Caki2 (cell line): ENCODE measurements at regions not wholly inside any gene's neighbourhood (a gene's known extent, or its start where the extent isn't known, plus 50 kb on each side); places are given as distances from the start of the nearest gene placed in this dataset.
"Not testable (repeated sequence)": the region's sequence is repeated elsewhere in the genome, so short reads cannot be mapped to it uniquely, and the experiment has no call there.

ENCODE experiments used
- DNase-seq: peaks from one replicate; pipeline ENCODE4 v3.0.0-alpha.2; 2015; ENCODE audit warnings: low read depth
- in situ Hi-C: cut with HindIII; loops from 2 replicates; pipeline ENCODE4 v1.10.0; 2016; ENCODE audit warnings: low sequenced_read_pairs, low pct_unique_long_range_greater_than_20kb, mixed read lengths

DNA sequence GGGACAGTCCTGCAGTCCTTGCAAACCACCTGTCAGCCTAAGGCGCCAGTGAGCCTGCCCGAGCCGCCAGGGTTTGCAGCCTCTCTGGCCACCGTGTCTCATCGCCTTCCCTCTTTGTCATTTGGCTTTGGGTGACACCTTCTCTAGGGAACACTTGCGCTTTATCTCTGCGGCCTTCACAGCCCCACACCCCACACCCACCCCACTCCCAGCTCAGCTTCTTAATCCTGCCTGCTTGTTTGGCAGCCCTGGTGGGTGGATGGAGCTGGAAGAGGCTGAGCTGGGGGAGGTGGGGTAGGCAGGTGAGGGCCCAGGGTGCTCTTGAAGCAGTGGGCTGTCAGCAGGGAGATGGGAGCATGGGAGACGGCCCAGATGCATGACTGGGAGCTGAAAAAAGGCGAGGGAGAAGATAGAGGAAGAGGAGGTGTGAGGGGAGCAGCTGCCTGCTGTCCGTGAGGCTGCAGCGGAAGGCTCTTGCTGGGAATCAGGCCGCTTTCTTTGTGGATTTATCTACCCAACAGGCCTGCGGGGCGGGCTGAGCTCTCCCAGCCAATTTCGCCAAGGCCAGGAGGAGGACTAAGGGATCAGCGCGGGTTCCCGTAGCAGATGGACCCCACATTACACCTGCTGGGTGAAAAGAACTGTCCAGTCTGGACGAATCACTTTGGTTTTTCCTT is 97.5 kb upstream of the STOX2 start:
- DNase-seq: no peak
- in situ Hi-C loops: no loop called here

DNA sequence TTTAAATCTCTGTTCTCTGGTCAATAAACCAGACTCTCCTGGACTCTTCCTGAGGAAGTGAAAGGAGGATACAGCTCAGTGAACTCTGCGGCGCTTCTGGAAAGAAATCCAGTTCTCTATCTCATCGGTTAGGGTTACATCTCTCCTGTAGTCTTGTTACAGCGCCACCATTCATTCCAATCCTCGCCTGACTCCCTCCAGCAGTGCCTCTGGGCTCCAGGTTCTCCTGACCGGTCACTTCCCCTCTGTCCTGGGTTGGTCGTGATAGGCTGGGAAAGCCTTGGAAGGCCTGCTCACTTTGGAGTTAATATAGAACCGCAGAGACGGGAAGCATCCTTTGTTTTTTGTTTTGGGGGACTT is 97.0 kb upstream of the STOX2 start:
- DNase-seq: no peak
- in situ Hi-C loops: no loop called here

DNA sequence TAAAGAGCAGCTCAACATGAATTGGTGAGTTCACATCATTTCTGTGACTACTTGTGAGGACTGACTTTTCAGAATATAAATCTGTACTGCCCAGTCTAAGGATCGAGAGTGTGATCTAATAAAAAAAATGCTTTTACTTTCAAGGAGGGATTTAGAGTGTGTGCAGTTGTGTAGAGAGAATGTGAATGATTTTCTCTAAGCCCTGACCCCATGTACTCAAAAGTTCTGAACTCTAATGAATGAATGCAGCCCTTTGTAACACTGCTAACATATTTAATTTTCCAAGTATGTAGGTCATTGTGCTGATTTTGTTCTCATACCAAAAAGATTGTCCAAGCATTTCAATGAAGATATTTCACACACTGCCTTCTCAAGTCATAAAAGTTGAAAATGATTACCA is 92.5 kb upstream of the STOX2 start:
- DNase-seq: no peak
- in situ Hi-C loops: no loop called here

DNA sequence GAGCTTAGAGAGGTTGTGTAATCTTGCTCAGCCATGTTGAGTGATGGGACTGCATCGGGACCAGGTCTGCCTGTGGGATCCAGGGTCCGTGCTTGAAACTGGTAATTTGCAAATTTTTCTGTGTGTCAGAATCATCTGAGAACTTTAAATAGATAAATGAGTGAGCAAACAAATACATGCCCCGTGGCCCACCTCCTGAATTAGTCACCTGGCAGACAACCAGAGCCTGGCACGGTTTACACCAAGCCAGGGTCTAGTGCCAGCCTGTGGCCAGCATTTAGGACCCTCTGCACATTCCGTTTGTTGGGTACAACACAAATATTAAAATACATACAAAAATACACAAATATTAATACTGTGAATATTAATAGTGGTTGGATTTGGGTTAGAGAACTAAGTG is 90.6 kb upstream of the STOX2 start:
- no peak for DNase-seq

DNA sequence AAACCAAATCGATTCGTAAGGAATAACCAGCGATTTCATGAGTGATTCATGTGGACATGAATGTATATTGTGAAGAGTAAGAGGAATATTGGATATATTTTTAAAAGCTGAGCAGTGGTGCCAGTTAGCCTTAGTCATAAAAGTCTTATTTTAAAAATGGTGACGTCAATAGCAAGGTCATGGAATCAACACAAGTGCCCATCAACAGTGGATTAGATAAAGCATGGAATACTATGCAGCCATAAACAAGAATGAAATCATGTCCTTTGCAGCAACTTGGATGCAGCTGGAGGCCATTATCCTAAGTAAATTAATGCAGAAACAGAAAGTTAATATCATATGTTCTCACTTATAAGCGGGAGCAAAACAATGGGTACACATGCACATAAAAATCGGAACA is 89.0 kb upstream of the STOX2 start:
- no peak for DNase-seq
- in situ Hi-C loops: no loop called here

More for the DNA sequence above, 90.6 kb upstream of the STOX2 start:
- in situ Hi-C loops: no loop called here

DNA sequence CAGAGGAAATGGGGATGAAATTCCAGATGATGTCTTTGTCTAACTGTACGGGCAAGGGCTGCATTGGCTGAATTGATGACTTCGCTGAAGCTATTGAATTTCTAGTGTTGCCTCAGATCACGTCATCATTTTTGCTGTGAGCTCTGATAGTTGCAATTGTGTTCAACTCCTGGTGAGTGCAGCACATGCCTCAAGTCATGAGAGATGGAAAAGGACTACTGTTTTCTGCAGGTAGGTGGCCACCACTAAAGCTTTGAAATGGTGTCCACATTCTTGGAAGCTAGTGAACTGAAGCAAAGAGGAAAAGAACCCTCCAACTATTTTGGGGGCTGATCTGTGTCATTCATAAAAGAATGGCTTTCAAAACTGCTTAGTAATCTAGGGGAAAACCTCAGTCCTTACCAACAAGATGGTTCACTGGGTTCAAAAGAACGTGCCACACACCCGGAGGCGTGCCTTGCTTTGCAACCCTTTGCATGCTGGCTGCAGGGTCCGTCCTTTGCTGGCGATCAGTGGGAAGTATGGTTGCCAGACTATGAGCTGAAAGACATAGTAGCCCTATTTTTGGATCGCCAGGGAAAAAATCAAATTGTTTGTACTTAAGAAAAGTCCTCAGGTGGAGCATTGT is 88.1 kb upstream of the STOX2 start:
- in situ Hi-C loops: no loop called here
- peak; percentile 92 for DNase-seq

DNA sequence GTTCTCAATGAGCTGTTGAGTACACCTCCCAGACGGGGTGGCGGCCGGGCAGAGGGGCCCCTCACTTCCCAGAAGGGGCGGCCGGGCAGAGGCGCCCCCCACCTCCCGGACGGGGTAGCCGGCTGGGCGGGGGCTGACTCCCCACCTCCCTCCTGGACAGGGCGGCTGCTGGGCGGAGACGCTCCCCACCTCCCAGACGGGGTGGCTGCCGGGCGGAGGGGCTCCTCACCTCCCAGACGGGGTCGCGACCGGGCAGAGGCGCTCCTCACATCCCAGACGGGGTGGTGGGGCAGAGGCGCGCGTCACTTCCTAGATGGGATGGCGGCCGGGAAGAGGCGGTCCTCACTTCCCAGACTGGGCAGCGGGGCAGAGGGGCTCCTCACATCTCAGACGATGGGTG is 86.5 kb upstream of the STOX2 start:
- in situ Hi-C loops: not testable (repeated sequence)
- peak; percentile 60 for DNase-seq

DNA sequence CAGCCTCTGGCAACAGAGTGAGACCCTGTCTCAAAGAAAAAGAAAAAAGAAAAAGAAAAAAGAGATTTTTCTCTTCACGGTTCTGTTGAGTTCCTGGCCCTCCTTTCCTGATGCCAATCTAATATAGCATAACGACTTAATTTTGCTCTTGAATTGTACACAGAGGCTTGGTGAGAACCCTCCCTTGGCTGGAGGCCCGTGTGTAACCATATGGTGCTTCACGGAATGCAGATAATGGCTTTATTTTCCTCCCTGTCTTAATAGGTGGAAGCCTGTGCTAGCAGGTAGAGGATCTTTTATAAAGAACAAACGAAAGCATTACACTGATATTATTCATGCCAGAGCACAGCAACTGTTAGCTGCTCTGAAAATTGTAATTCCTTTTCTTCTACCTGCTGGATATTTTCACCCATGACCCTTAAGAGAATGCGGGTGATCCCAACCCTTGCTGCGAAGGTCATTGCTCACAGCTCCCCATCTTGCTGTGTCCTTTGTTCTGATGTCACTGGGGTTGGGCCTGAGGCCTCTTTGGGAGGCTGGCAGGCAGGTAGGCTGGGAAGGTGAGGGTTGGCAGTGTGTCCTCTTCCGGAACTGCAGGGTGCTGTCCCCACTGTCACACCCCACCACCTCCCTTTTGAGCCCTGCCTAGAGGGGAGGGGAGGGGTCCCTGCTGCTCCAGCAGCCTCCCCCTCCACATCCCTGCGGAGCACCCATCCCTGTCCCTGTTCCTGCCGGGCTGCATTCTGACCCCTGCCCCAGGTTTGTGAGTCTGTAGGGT is 83.8 kb upstream of the STOX2 start:
- in situ Hi-C loops: no loop called here

DNA sequence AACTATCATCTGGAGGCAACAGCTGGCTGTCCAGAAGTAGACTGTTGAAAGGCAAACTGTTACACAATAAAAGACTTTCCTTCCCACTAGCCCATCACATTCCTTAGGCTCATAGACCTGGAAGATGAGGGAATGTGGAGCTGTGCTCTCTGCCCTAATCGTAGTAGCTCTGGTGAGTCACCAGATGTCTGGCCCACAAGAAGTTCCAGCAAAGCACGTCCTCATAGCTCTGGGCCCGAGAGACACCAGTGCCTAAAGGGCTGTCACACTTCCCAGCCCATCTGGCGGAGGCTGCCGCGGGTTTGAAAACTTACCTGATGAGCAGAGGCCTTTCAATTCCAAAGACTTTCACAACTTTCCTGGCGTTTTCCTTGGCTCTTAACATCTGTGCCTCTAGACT is 81.7 kb upstream of the STOX2 start:
- in situ Hi-C loops: no loop called here
- peak; percentile 79 for DNase-seq

More for the DNA sequence above, 83.8 kb upstream of the STOX2 start:
- DNase-seq: no peak

DNA sequence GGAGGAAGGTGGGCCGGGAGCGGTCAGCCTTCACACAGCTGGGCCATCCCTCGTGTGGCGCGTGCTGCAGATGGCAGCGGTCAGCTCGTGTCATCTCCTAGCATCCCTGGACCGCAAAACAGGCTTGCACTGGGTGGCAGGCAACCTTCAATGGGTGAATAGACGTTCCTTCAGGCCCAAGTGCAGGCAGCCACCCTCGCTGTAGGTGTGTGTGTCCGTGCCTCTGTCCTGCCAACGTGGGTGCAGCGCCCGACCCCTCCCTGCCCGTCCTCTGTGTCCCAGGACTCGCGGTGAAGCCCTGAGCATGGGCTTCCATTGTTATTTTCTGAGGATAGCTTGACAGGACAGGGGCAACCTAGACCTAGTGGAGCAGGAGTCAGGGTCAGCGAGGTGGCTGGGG is 79.8 kb upstream of the STOX2 start:
- in situ Hi-C loops: no loop called here
- DNase-seq: no peak

DNA sequence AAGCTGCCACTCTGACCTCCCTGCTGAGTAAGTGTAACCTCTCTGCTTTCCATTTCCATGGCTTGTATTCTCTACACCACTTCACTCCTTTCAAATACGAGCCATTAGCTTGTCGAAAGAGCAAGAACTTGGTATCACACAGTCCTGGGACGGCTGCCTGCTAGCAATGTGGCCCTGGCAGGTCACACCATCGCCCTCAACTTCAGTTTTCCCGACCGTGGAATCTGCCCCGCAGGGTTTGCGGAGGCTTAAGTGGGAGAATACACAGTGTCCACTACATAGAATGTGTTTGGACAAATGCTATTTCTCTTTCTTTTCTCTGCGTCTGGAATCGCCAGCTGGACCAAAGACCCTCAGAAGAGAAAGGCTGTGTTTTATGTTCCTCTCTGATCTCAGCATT is 78.6 kb upstream of the STOX2 start:
- in situ Hi-C loops: no loop called here
- no peak for DNase-seq

DNA sequence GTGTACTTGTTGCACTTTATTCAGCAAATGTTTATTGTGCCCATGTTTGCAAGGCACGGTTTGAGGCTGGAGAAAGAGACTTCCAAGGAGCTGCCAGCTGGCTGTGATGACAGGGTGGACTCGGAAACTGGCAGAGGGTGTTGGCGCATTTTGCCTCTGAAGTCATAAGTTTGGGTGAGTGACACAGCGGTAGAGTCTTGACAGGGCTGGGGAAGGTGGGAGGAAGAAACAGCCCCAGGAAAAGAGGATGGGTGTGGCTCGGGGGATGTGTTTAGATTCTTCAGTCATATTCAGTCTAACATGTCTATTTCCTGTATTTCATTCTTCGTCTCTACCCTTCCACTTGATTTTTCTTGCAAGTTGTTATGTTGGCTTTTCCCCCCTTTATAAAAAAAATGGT is 77.0 kb upstream of the STOX2 start:
- in situ Hi-C loops: no loop called here

DNA sequence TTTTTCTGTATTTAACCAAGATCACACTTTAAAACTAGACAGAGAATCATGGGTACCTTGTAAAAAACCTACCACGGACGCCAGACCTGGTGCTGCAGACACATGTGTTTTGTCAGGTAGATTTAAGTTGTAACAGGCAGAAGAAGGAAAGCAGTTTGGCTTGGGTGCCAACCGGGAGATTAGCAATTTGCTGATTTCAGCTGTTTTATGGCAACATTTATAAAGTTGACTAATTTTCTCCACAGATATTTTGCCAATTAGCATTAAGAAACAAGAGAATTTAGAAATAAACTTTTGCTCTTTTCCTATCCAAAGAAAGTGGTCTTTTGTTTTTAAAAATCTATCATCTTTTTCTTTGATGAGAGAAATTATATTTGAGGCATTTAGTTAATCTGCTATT is 76.3 kb upstream of the STOX2 start:
- DNase-seq: no peak
- in situ Hi-C loops: no loop called here

More for the DNA sequence above, 77.0 kb upstream of the STOX2 start:
- no peak for DNase-seq

DNA sequence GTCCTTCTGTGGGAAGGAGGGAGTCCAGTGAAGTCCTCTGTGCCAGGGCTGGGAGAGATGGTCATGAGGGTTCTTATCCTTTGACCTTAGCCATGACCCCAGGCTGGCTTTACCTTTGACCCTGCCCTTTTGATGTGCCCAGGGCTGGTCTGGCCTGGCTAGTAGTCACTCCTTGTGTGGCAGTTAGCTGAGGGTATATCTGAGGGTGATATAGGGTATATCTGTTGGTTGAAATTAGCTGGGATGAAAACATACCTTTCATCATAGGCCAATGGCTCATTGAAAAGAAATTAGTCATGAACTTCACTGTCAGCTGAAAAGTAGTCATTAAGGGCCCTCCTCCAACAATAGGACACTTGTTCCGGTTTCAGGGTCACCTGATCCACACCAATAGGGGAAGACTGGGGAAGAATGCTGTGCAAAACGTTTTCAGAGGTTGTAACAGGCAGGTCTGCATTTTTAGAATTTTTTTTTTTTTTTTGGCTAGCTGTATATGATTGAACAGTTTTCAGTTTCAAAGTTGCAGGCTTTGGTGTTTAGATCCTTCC is 74.6 kb upstream of the STOX2 start:
- in situ Hi-C loops: no loop called here
- DNase-seq: peak; percentile 27

DNA sequence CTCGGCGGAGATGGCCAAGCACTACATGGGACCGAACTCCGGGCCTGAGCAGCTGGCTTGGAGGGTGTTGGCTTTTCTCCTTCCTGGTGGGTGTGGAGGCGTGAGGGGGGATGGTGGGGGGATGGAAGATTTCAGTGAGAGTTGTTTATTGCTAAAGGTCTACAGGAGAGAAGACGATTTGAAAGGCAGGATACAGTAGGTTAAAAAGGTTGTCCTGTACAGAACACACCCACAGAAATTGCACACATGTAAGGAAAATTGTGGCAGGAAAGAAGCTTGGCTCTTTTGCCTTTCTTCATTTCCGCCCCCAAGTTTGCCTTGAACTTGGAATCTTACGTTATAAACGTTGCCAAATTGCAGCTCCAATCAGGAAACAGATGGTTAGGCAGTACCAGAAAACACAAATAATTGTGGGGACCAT is 74.1 kb upstream of the STOX2 start:
- in situ Hi-C loops: no loop called here
- no peak for DNase-seq

DNA sequence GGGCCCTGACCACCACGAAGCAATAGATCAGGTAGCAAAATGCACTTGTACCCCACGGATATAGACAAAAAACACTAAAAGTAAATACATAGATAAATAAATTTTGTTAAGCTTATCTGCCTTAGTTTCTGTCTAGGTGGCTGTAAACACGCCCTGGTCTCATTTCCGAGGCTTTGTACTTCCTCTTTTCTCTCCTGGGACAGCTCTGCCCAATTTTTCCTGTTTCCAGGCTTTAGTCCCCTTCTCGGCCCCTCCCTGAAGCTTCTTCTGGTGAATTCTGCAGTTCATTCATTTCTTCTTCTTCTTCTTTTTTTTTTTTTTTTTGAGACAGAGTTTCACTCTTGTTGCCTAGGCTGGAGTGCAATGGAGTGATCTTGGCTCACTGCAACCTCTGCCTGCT is 73.4 kb upstream of the STOX2 start:
- DNase-seq: no peak
- in situ Hi-C loops: no loop called here

DNA sequence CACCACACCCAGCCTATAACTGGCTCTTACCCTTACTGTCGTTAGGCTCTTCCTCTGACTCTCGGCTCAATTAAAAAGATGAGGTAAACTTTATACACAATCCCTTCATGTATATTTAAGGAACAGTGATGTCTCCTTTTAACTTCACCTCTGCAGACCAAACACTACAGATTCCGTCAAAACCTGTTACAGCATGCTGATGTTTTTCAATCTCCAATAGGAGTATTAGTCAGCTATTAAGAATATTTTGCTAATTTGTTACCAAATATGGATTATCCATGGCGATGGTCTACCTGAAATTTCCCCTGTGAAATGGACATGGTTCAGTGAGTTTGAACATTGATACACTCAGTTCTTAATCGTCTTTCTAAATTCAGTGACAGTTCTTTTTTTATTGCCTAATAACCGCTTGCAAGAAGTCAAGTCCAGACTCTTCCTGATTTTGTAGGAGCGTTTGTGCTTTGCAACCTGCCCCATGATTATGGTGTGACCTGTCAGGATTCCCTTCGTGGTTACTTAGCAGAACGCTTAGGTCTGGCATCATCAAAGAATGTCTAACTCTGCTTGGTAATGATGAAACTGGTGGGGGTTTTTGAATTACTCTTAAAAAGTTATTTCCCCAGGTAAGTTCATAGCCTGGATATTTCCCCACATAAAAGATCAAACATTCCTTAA is 72.2 kb upstream of the STOX2 start:
- no peak for DNase-seq
- in situ Hi-C loops: no loop called here

DNA sequence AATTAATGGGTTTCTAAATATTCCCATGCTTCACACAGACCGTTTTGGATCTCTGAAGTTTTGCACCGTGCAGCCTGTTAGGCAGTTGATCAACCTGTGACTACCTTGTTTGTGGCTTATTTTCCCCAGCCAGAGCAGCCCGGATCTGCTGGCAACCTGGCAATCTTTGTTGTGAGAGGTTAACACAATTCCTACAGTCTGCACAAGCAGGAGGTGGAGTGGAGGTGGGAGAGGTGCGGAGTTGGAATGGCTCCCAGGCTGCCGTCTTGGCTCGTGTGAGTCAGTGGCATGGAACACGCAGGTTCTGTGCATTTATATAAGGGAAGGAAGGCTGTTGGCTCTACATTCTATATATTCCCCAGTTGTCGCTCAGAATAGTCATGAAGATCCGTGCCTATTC is 70.9 kb upstream of the STOX2 start:
- DNase-seq: no peak
- in situ Hi-C loops: no loop called here

DNA sequence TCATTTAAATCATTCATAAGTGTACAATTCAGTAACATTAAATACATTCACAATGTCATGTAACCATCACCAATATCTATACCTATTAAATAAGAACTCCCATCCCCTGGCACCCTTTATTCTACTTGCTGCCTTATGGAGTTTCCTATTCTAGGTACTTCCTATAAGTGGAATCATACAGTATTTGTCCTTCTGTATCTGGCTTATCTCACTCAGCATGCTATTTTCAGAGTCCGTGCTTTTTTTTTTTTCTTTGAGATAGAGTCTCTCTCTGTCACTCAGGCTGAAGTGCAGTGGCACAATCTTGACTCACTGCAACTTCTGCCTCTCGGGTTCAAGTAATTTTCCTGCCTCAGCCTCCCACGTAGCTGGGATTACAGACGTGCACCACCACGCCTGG is 67.9 kb upstream of the STOX2 start:
- in situ Hi-C loops: no loop called here
- DNase-seq: no peak
